ENCODE measurements at regions not wholly inside any gene's neighbourhood (a gene's known extent, or its start where the extent isn't known, plus 50 kb on each side); places are given as distances from the start of the nearest gene placed in this dataset.

DNA sequence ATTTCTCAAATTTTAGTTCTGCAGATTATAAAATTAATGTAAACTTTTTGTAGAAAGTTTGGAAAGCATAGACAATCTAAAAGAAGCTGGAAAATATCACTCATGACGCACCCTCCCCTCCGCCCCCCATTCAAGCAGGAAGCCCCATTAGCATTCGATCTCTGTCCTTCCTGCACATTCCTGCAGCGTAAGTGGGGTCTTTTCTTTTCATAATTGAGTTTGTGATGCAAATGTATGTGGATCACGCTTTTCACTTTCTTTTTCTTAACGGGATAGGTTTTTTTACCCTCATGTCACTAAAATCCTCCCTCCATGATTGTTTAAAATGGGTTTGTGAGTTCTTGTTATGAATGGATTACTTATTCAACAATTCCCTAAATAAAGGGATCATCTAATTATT lies 181.7 kb upstream of the HDAC4 start:
- Histone ChIP-seq H3K9me3 (no peaks in the 10 kb centered on the region), H3K27me3 (peaks cover 4% of the 10 kb centered on the region), H3K4me1 (no peaks in the 10 kb centered on the region), H3K27ac (no peak overlapping the region), H3K4me3 (no peak overlapping the region), H3K36me3 (no peaks in the 10 kb centered on the region)
- intact Hi-C loops (cut with DNase I; ENCODE audit: low total_unique reads) (no loop called here), in situ Hi-C loops (cut with MboI; ENCODE audit: low pct_ligation_motif_present in 1 of 4, low pct_unique_long_range_greater_than_20kb in 1 of 4, low sequenced_read_pairs in 3 of 4) (no loop called here)
- WGBS, 2 donors (ENCODE audit: low coverage in 1 of 2), result 66 to 81% methylated on average over 6 of the region's 6 CpGs
- TF ChIP-seq POLR2AphosphoS5 (IDR thresholded peaks at IDR 0.05) (no peak), CTCF (IDR thresholded peaks at IDR 0.05) (no peak), EP300 (IDR thresholded peaks at IDR 0.05; ENCODE audit: low read depth) (no peak), POLR2A (IDR thresholded peaks at IDR 0.05) (no peak)
- no peak for DNase-seq

- in situ Hi-C loops (cut with MboI; ENCODE audit: low pct_ligation_motif_present in 1 of 4, low pct_unique_long_range_greater_than_20kb in 1 of 4, low sequenced_read_pairs in 3 of 4), result no loop called here
- Histone ChIP-seq H3K4me3 (no peak overlapping the region), H3K36me3 (no peaks in the 10 kb centered on the region), H3K9me3 (no peaks in the 10 kb centered on the region), H3K27me3 (no peaks in the 10 kb centered on the region), H3K4me1 (no peaks in the 10 kb centered on the region), H3K27ac (no peak overlapping the region)
- no peak for TF ChIP-seq CTCF (IDR thresholded peaks at IDR 0.05)
- TF ChIP-seq POLR2A (IDR thresholded peaks at IDR 0.05), result no peak
- no peak for TF ChIP-seq POLR2AphosphoS5 (IDR thresholded peaks at IDR 0.05)
- TF ChIP-seq EP300 (IDR thresholded peaks at IDR 0.05; ENCODE audit: low read depth), result no peak
- 89% methylated on average over 15 of the region's 21 CpGs; no CpG with 5 or more reads in 1 of the 2 donors for WGBS, 2 donors (ENCODE audit: low coverage in 1 of 2)
- intact Hi-C loops (cut with DNase I; ENCODE audit: low total_unique reads), result no loop called here
- DNase-seq, result no peak
Measured at GRCh38 chr2:239581352-239581901, 180.6 kb upstream of the HDAC4 start.

DNA sequence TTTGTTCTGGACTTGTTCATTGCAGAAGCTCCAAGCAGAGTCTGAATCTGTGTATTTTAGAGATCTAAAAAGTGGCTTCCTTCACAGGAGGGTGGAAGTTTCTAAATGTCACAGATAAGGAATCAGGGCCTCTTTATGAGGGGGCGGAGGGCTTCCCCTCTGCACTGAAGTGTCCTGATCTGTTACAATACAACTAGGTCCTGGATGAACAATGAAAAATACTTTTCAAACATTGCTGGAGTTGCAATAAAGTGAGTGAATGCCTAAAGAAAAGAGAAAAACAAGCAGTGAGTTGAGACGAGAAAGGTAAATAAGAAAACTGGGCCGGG lies 179.3 kb upstream of the HDAC4 start:
- TF ChIP-seq CTCF (IDR thresholded peaks at IDR 0.05), result no peak
- Histone ChIP-seq H3K27ac (no peak overlapping the region), H3K36me3 (no peaks in the 10 kb centered on the region), H3K4me1 (no peaks in the 10 kb centered on the region), H3K27me3 (peaks cover under 1% of the 10 kb centered on the region), H3K4me3 (no peak overlapping the region), H3K9me3 (no peaks in the 10 kb centered on the region)
- DNase-seq, result no peak
- intact Hi-C loops (cut with DNase I; ENCODE audit: low total_unique reads), result no loop called here
- 73% methylated on average over 3 of the region's 3 CpGs for WGBS, 2 donors (ENCODE audit: low coverage in 1 of 2)
- in situ Hi-C loops (cut with MboI; ENCODE audit: low pct_ligation_motif_present in 1 of 4, low pct_unique_long_range_greater_than_20kb in 1 of 4, low sequenced_read_pairs in 3 of 4), result no loop called here

DNA sequence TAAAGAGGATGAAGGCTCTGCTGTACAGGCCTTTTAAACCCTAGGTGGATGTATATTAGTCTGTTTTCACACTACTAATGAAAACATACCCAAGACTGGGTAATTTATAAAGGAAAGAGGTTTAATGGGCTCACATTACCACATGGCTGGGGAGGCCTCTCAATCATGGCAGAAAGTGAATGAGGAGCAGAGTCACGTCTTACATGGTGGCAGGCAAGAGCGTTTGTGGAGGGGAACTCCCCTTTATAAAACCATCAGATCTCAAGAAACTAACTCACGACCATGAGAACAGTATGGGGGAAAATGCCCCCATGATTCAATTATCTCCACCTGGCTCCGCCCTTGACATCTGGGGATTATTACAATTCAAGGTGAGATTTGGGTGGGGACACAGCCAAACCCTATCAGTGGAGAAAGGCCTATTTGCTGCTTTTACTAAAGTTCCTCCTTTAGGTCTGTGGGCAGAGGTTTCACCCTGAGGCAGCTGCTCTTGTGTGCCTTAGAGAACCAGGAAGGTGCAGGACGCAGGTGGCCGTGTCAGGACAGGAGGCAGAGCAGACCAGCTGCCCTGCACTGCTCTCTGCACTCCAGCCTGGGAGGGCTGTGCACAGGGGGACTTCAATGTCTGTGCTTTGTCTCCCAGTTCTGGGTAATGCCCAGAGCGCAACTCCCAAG lies 178.8 kb upstream of the HDAC4 start:
- TF ChIP-seq EP300 (IDR thresholded peaks at IDR 0.05; ENCODE audit: low read depth) (no peak), CTCF (IDR thresholded peaks at IDR 0.05) (no peak), POLR2A (IDR thresholded peaks at IDR 0.05) (no peak), POLR2AphosphoS5 (IDR thresholded peaks at IDR 0.05) (no peak)
- in situ Hi-C loops (cut with MboI; ENCODE audit: low pct_ligation_motif_present in 1 of 4, low pct_unique_long_range_greater_than_20kb in 1 of 4, low sequenced_read_pairs in 3 of 4), result no loop called here
- WGBS, 2 donors (ENCODE audit: low coverage in 1 of 2), result 67 to 79% methylated on average over 1 to 7 of the region's 7 CpGs

More for the DNA sequence above, 178.8 kb upstream of the HDAC4 start:
- intact Hi-C loops (cut with DNase I; ENCODE audit: low total_unique reads), result no loop called here
- no peak overlapping the region for H3K4me3 ChIP-seq
- H3K4me1 ChIP-seq, result peaks cover 0 to 3% (median 0%) of the 10 kb centered on the region in 4 donors
- DNase-seq, result no peak
- H3K27ac ChIP-seq, result no peak overlapping the region
- H3K27me3 ChIP-seq, result peaks cover 6% of the 10 kb centered on the region
- H3K9me3 ChIP-seq, result no peaks in the 10 kb centered on the region
- no peaks in the 10 kb centered on the region for H3K36me3 ChIP-seq
